Stimulated activated CD4-positive, alpha-beta T cell treated with anti-CD3 and anti-CD28 coated beads, TNF-alpha, amount 100 ng/mL, for 4 hours (primary cell): ENCODE measurements at regions not wholly inside any gene's neighbourhood (a gene's known extent, or its start where the extent isn't known, plus 50 kb on each side); places are given as distances from the start of the nearest gene placed in this dataset.

ENCODE experiments used
- DNase-seq, 3 experiments: peaks; one replicate each; pipeline ENCODE4 v3.0.0-alpha.2; 2020; ENCODE audit warnings: low read depth in 3 of 3

DNA sequence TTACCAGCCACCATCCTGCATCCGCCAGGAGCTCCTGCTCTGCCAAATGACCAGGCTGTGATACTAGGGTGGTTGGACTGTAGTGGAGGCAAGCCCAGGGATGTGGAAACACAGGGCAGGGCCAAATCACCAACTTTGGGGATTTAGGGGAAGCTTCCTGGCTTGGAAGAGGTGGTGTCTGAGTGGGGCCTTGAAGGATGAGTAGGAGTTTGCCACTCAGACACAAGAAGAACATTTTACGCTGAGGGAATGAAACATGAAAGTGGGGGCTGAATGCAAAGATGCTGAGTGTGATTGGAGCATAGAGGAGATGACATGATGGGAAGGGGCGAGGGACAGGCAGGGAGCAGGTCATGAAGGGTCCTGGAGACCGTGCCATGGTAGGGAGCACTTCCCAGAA, 329.5 kb downstream of the RPS24 start:
- no peak for DNase-seq

DNA sequence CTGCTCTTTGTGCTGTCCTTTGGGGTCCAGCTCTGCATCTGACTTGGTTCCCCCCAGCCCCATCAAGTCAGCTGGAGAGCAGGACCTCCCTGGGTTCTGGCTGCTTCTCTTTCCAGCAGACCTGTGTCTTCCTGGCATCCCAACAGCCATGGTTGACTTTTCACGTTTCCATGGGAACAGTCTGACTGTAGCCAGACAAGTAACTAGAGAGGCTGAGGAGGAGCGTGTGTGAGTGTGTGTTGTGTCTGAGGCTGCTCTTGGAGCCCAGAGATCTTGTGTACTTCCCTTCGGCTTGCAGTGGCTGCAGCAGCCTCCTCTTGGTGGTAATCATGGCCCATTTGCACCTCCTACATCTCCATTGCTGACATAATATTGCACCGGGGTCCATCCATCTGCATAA, 332.0 kb downstream of the RPS24 start:
- no peak for DNase-seq

DNA sequence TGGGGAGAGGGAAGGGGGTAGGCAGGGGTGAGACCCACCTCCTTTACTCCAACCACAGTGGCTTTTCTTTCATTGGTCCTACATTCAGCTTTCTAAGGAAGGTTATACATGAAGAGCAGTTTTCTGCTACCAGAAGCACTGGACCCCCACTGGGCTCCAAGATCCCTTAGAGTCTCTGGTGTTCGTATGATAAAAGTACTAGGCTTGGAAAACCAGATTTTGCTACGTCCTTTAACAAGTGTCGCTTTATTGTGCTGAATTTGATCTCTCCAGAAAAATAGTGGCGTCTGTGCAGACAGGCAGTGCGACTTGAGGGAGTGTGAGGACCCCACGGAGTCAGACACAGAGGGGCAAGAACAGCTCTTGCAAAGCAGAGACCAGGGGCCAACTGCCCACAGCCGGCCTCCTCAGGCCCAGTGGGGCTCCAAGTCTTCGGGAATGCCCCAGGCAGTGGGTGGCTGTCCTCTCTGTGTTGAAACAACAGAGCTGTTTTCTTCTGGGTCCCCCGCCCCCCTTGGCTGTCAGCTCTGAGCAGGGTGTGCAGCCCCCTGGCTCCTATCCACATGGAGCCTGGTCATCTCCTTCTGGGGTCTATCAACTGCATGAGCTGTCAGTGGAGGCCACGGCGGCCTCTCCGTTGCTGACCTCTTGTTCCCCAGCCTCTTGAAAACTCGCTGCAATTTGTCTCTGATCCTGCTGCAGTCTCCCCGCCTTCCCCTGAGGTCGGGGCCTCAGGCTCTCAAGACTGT, 333.2 kb downstream of the RPS24 start:
- no peak for DNase-seq

DNA sequence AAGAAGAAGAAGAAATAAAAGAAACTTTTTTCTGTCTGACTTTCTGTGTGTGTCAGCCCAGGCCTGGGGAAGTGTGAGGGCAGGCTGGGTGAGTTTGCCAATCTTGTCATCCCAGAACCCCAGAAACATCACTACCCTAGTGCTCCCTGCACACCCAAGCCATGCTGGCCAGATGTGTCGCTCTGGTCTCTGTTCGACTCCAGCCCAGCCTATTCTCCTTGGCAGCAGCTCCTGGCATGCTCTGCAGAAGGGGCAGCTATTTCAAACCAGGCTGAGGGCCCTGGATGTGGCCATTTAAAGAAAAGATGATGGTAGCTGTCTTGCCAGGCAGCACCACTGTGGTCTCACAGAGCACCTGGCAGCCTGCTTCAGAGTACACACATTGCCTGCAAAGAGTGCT, 334.1 kb downstream of the RPS24 start:
- no peak for DNase-seq

DNA sequence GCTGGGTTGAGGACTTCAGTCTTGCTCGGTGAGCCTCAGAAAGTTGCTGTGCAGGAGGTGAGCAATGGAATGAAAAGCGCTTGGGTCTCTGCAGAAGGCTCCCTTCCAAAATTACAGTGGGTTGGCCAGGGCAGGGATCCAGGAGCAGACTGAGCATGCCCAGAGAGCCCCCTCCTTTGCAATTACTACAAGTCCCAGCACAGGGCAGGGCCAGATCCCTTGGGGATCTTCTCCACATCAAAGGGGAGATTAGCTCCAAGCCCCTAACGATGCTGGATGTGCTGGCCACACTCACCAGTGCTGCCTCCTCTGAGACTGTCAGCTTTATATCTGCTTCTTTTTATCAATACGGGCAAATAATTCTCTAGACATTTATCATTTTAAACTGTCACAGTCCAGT, 337.5 kb downstream of the RPS24 start:
- DNase-seq, result no peak

DNA sequence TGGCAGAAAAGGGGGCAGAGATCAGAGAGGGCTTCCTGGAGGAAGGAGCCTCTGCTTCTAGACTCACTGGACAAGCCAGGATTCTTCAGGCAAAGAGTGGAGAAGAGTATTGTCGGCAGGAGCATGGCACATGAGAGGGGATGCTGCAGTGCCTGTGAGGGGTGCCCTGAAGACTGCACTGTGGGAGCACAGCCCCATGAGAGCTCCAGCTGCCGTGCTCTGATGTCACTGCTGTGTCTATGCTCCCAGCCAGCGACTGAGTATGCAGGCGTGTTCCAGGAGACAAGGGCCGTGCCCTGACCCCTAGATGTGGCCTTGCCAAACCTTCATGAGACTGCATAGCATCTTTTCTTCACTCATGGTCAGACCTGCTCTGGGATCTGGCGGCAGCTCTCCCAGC, 339.1 kb downstream of the RPS24 start:
- no peak for DNase-seq

DNA sequence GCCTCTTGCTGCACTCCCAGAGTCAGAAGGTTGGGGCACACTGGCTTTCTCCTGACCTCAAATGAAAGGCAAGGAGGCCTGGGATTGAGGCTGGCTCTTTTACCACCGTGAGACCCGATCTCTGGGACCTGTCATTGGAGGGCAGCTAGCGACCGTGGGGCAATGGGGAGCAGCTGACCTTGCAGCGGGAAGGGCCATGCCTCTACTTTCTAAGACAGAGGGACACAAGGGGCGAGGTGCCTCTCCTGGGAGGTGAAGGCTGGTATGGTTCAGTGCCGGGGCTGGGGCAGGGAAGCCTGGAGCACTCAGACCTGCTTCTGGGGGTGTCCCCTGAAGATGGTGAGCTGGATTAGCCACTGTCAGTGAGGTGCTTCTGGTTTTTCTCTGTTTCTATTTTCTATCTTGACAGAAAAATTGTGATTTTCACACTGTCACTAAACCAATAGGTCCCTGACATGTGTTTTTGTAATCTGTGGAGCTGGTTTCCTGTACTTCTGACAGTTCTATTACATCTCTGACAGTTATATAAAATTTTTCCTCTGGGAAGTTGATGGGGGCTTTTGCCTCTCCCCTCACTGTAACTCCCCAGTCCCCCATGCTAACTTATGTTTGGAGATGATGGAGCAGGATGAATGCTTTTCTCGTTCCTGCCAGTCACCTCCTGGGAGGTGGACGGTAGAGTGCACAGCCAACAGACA, 340.8 kb downstream of the RPS24 start:
- no peak for DNase-seq

DNA sequence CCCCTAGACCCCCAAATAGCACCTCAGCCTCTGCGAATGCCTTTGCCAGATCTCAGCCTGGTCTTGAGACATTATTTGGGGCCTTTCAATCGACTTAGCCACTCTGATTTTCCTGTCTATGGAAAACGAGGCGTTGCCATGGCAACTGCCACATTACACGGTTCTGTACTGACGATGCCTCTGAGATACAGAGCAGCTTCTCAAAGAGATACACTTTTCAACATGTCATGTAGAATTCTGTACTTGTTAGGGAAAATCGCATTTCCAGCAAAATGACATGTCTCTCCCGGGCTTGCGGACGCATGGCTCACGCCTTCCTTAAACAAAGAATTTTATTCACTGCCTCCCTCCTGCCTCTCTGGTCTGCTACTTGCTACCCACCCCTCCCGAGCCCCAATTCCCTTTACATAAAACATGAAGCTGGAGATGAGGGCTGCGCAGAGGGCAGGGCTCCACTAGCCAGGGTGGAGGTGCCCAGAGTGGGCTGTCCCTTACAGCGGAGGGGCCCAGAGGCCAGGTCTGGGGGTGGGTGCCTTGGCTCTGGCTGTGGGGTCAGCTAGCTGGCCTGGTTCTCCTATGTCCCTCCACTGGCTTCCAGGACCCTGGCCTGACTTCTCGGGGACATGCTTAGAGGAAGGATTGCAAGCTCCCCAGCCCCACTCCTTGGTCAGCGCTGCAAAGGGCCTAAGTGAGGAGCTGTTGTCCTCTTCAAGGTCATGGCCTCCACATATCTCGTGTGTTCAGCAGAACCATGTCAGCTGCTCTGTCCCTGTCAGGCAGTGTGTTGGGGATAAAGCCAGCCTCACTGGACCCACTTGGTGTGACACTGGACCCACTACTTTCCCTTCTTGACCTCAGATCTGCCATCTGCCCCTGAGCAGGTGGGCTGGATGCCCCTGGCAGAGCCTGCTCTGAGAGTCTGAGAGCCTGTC, 342.5 kb downstream of the RPS24 start:
- DNase-seq, result no peak

DNA sequence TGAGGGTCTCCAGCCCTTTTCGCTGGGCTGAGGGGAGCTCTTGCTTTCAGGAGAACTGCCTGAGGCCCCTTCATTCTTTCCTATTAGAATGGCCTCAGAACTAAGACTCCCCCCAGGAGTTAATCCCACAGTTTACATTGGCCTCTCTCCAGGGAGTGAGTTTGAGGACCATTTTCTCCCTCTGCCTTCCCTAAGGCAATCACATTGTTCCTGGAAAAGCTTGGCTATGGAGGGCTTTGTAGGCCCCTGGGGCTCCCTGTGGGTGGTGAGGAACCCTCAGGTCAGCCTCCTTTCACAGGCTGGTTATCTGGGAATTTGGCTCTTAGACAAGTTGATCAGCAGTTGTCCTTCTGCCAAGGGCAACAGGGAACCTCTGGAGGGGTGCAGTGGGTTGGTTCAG, 343.7 kb downstream of the RPS24 start:
- DNase-seq, result no peak

DNA sequence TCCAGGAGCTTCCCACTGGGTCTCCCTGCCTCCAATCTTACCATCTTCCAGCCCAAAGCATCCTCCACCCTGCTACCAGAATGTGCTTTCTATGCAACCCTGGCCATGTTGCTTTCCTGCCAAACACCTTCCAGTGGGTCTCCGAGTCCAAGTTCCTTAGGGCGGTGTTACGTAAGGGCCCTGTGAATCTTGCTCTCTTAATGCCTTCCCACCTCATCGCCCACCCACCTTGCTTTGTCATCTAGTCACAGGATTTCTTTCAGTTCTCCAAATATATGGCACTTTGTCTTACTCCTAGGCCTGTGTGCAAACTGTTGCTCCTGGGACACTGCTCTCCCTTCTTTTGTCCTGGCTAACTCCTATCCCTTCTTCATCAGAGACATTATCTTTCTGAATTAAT, 344.5 kb downstream of the RPS24 start:
- DNase-seq, result no peak

DNA sequence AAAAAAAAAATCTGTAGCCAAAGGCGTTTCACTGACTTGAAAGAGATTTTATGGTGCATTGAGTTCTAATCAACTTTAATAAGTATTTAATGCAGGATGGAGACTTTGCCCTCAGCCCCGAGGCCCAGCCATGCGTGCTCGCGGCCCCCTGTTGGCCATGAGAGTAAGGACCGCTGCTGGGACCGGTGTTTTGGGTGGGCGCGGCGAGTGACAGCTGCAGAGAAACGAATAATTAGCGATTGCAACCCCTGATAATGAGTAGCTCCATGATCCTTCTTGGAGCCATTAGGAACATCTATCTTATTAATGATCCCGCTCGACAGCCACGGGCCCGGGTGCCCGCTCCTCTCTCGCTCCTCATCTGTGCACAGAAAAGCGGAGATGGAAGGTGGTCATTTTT, 347.4 kb downstream of the RPS24 start:
- no peak for DNase-seq

DNA sequence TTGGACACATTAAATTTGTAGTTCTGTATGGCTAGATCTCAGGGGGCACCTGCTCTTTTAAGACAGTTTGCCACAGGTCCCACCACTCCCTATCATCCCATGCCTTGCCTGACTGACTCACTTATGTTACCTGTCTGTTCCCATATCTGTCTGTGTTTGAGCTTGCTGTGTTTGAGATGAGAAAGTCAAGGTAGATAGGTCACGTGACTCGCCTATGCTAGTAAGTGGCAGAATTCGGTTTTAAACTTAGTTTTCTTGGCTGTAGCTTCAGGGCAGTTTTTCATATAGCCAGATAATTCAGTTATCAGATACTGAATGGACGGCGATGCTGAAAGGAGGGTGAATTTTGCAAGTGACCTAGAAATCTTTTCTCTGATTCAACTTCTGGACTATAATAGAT, 348.4 kb downstream of the RPS24 start:
- DNase-seq, result no peak

DNA sequence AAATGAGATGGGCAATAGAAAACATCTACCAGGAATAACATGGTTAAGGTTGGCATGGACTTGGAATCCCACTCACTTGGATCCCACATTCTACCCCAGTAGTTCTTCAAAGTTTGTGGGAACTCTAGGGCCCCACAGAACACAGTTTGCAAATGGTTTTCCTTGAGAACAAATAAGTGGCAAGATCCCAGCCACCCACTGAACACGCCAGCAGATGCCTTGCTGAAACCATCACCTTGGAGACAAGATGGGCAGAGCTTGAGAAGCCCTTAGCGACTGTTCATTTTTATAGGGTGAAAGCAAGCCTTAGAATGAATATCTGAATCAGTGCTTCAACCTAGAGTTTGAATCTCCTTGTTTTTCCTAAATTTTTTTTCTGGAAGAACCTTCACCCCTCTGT, 349.1 kb downstream of the RPS24 start:
- DNase-seq, result no peak

DNA sequence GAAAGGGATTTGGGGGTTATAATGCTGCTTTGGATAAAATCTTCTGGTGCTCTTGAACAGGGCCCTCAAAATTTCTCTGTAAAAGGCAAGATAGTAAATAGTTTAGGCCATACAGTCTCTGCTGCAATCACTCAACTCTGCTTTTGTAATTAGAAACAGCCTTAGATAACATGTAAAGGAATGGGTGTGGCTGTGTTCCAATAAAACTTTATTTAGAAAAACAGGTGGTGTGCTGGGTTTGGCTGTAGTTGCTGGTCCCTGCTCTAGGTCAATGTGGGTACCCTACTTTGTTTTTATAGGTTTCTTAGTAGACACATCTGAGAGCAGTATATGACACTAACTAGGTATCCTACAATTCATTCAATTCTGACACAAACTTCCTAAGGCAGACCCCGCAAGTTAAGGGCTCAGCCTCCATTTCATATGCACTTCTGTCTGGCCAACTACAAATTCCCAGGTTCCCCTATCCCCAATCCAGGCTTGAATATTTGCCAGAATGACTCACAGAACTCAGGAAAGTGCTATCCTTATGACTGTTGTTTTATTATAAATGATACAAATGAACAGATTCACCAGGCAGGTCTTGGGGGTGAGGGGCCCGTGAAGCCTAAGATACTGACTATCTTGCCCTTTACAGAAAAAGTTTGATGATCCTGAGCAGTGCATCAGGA, 349.9 kb downstream of the RPS24 start:
- no peak for DNase-seq

DNA sequence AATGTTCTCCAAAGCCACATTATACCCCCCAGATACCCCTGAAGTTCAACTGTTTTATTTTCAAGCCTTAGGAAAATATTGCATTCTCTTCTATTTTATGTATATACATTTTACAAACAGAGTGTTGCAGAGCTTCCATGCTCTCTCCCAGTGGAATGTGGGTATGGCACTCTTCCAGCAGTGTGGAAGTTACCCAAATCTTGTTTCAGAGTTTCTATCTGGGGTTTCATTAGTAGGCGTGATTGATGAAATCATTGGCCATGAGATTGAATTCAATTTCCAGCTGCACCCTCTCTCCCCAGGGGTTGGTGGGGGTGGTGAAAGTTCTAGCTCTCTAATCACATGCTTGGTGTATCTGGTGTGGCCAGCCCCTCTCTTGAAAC, 350.4 kb downstream of the RPS24 start:
- DNase-seq, result no peak

DNA sequence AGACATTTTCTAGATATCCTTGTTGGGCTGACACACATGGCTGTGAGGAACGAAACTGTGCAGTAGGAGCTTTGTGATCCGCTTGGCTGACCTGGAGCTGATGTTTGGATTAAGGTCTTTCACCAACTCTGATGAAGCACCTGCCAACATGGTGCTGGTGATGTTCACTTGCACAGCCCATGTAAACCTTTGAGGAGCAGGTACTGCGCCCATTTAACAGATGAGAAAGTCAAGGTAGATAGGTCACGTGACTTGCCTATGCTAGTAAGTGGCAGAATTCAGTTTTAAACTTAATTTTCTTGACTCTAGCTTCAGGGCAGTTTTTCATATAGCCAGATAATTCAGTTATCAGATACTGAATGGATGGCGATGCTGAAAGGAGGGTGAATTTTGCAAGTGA, 351.9 kb downstream of the RPS24 start:
- DNase-seq, result no peak

DNA sequence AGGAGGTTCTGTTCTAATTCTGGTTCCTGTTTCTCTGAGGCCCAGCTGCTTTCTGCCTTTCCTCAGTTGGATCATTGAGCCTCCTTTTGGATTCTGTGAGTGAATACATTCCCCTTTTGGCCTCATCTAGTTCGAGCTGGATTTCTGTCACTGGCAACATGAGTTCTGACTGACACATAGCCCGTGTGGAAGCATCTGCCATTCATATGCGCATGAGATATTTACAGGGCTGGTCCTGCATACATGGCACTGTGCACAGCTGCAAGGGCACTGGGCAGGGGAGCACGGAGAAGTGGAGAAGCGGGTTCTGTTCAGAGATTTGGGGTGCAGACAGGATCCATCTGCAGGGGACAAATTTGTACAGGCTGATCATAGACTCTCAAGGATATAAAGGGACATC, 352.8 kb downstream of the RPS24 start:
- DNase-seq, result no peak

DNA sequence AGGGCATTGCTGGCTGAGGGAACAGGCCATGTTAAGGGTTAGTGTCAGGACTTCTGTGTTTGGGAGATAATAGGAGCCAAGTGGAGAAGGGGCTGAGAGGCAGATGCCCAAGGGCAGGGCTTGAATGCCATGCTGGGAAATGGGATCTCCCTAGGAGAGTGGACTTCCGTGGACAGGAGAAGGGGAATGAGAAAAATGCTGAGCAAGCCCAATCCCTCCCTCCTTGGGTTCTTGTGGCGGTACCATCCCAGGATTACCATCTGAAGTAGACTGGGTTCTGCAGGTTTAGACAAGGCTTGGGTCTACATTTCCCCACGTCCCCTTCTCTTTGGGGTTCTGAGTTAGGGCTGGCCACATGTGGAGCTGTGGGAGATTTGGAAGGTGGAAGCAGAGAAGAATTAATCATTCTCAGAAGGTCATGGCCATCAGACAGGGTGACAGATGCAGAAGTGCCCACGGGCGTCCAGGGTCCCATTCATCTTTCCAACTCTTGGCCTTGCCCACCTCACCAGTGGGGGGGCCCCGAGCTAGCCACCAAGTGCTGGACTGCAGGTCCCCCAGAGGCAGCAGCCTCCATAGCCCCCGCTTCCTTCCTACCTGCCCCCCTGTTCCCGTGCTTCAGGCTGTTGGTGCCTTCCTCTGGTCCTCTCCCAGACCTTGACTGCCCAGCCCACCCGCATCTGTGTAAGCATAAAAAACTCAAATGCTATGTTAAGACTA, 354.8 kb downstream of the RPS24 start:
- no peak for DNase-seq

DNA sequence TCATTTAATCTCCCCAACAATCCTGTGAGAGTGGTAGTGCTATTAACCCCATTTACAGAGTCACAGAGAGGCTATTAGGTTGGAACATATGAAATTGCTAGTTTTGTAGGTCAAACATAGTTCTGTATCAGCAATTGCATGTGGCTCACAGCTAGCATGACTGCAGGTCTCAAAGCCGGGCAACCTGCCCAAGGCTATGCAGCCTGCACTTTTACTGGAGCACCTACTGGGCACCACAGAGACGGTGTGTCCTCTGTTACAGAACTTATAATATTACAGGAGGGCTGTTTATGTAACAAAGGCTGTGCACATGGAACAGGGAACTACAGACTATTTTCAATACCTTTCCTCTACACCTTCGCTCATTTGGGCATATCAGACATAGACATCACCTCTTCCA, 355.8 kb downstream of the RPS24 start:
- DNase-seq, result no peak

DNA sequence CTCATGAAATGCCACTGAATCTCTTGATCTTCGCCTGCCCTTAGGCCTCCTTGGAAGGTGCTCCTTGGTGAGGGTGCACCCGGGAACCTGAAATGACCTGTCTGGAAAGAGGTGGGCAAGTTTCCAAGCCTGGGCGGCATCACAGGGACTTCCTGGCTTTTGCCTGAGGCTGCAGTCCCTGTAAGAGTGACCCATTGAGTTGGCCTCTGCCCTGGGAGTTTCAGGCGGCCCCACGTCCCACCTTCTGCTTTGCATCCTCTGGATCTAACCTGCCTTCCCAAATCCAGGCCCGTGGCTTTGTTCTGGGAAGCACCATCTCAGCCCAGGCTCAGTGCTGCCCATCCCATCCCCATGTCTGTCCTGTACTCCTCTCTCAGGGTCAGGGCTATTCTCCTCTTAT, 356.4 kb downstream of the RPS24 start:
- DNase-seq, result no peak

DNA sequence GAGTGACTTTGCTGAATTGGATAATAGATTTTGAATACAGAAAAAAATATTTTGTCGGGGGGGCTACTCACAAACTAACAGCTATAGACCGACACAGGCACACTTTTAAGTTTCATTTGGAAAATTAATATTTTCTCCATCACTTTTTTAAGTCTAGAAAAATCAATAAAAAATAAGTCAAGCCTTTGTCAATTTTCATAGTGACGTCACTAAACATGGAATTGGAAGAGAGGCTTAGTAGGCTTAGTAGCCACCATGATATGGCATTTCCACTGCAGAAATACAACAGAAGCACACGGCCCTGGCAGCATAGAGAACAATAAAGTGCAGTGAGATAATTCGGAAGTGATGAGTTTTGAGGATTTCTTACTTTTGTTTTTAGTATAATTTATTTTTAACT, 357.2 kb downstream of the RPS24 start:
- DNase-seq, result no peak
